ENCODE measurements at regions not wholly inside any gene's neighbourhood (a gene's known extent, or its start where the extent isn't known, plus 50 kb on each side); places are given as distances from the start of the nearest gene placed in this dataset.

DNA sequence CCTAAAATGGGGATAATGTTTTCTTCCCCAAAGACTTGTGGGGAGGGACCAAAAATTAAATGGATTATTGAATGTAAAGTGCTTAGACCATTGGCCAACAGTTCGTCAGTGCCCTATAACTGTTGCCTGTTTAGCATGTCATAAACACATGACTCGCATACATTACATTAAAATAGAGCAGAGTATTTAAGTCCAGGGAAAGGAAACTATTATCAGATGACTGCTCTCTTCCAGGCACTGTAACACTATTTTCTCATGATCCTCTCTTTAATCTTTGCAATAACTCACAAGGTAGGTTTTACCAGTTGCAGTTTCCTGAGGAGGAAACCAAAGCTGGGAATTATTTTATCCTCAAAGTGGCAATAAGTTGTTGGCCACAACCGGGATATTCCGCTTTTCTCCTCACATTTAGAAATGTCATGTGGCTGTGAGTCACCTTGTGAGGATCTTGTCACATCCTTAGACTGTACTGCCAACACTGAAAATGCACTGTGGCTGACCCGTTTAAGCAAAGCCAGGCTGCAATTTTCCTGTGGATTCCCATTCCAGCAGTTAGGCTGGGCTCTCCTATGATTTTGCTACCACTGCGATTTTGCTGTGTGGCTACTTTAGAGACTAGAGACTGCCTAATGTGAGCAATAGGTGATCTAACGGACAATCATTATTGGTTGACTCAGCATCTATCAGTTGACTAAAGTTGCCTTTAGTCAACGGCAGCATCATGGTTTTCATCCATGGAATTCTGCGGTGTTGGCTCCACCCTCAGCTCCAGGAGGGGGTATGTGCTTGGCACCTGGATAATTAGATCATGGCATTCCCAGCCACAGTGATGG lies 58.3 kb upstream of the DHX40 start:
- Mint-ChIP-seq H3K27ac (ENCODE audit: unreplicated experiment) (peak overlapping the region; percentile 92), H3K4me1 (ENCODE audit: low read depth) (peaks cover 14% of the 10 kb centered on the region), H3K4me3 (ENCODE audit: unreplicated experiment) (no peak overlapping the region), H3K27me3 (ENCODE audit: low read depth) (peaks cover 2% of the 10 kb centered on the region), H3K36me3 (ENCODE audit: low read depth) (no peaks in the 10 kb centered on the region), H3K9me3 (ENCODE audit: low read depth) (no peaks in the 10 kb centered on the region)
- TF ChIP-seq, protein P1, sequence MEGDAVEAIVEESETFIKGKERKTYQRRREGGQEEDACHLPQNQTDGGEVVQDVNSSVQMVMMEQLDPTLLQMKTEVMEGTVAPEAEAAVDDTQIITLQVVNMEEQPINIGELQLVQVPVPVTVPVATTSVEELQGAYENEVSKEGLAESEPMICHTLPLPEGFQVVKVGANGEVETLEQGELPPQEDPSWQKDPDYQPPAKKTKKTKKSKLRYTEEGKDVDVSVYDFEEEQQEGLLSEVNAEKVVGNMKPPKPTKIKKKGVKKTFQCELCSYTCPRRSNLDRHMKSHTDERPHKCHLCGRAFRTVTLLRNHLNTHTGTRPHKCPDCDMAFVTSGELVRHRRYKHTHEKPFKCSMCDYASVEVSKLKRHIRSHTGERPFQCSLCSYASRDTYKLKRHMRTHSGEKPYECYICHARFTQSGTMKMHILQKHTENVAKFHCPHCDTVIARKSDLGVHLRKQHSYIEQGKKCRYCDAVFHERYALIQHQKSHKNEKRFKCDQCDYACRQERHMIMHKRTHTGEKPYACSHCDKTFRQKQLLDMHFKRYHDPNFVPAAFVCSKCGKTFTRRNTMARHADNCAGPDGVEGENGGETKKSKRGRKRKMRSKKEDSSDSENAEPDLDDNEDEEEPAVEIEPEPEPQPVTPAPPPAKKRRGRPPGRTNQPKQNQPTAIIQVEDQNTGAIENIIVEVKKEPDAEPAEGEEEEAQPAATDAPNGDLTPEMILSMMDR (IDR thresholded peaks at IDR 0.05), result no peak
- no peak for DNase-seq (ENCODE audit: low spot score)

DNA sequence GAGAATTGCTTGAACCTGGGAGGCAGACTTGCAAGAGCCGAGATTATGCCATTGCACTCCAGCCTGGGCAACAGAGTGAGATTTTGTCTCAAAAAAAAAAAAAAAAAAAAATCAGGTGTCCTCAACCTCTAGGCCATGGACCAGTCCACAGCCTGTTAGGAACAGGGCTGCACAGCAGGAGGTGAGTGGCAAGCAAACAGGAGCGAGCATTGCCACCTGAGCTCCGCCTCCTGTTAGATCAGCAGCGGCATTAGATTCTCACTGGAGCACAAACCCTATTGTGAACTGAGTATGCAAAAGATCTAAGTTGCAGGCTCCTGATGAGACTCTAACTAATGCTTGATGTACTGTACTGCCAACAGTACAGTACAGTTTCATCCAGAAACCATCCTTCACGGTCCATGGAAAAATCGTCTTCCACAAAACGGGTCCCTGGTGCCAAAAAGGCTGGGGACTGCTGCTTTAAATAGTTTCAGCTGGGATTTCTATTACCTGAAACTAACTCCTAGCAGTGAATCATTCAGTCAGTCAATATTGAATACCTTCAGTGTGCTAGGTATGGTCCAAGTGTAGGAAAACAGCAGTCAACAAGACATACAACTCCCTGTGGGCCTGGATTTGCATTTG lies 56.3 kb upstream of the DHX40 start:
- Mint-ChIP-seq H3K4me3 (ENCODE audit: unreplicated experiment) (no peak overlapping the region), H3K9me3 (ENCODE audit: low read depth) (no peaks in the 10 kb centered on the region), H3K36me3 (ENCODE audit: low read depth) (no peaks in the 10 kb centered on the region), H3K27me3 (ENCODE audit: low read depth) (peaks cover 2% of the 10 kb centered on the region), H3K4me1 (ENCODE audit: low read depth) (peaks cover 17% of the 10 kb centered on the region), H3K27ac (ENCODE audit: unreplicated experiment) (no peak overlapping the region)
- no peak for DNase-seq (ENCODE audit: low spot score)
- TF ChIP-seq, protein P1 (IDR thresholded peaks at IDR 0.05), result no peak

GRCh38 chr17:59510611-59511010 lies 54.8 kb upstream of the DHX40 start:
- Mint-ChIP-seq H3K4me1 (ENCODE audit: low read depth) (peaks cover 19% of the 10 kb centered on the region), H3K27me3 (ENCODE audit: low read depth) (peaks cover 2% of the 10 kb centered on the region), H3K27ac (ENCODE audit: unreplicated experiment) (no peak overlapping the region), H3K4me3 (ENCODE audit: unreplicated experiment) (no peak overlapping the region), H3K9me3 (ENCODE audit: low read depth) (no peaks in the 10 kb centered on the region), H3K36me3 (ENCODE audit: low read depth) (no peaks in the 10 kb centered on the region)
- TF ChIP-seq, protein P1 (IDR thresholded peaks at IDR 0.05), result no peak
- no peak for DNase-seq (ENCODE audit: low spot score)

- Mint-ChIP-seq H3K4me1 (ENCODE audit: low read depth) (peaks cover 12% of the 10 kb centered on the region), H3K36me3 (ENCODE audit: low read depth) (no peaks in the 10 kb centered on the region), H3K4me3 (ENCODE audit: unreplicated experiment) (no peak overlapping the region), H3K27ac (ENCODE audit: unreplicated experiment) (no peak overlapping the region), H3K9me3 (ENCODE audit: low read depth) (no peaks in the 10 kb centered on the region), H3K27me3 (ENCODE audit: low read depth) (peaks cover 2% of the 10 kb centered on the region)
- TF ChIP-seq, protein P1 (IDR thresholded peaks at IDR 0.05), result no peak
- DNase-seq (ENCODE audit: low spot score), result no peak
Observed at GRCh38 chr17:59511726-59512125, 53.7 kb upstream of the DHX40 start.

GRCh38 chr17:59512844-59513385 lies 52.5 kb upstream of the DHX40 start:
- peaks cover 2% of the 10 kb centered on the region for H3K27me3 Mint-ChIP-seq (ENCODE audit: low read depth)
- peaks cover 5% of the 10 kb centered on the region for H3K4me1 Mint-ChIP-seq (ENCODE audit: low read depth)
- DNase-seq (ENCODE audit: low spot score), result no peak
- H3K9me3 Mint-ChIP-seq (ENCODE audit: low read depth), result no peaks in the 10 kb centered on the region
- H3K36me3 Mint-ChIP-seq (ENCODE audit: low read depth), result no peaks in the 10 kb centered on the region
- H3K4me3 Mint-ChIP-seq (ENCODE audit: unreplicated experiment), result no peak overlapping the region
- no peak overlapping the region for H3K27ac Mint-ChIP-seq (ENCODE audit: unreplicated experiment)
- TF ChIP-seq, protein P1 (IDR thresholded peaks at IDR 0.05), result no peak
